ENCODE measurements at regions not wholly inside any gene's neighbourhood (a gene's known extent, or its start where the extent isn't known, plus 50 kb on each side); places are given as distances from the start of the nearest gene placed in this dataset.

GRCh38 chr5:145062280-145063062, 772.7 kb downstream of the PRELID2 start:
- no peak for TF ChIP-seq CTCF (IDR thresholded peaks at IDR 0.05; ENCODE audit: unreplicated experiment)
- Mint-ChIP-seq H3K4me1 (ENCODE audit: low read depth, unreplicated experiment) (no peaks in the 10 kb centered on the region), H3K27me3 (ENCODE audit: unreplicated experiment) (no peaks in the 10 kb centered on the region), H3K9me3 (ENCODE audit: low read depth, unreplicated experiment) (no peaks in the 10 kb centered on the region), H3K4me3 (ENCODE audit: low read depth, unreplicated experiment) (no peak overlapping the region), H3K36me3 (ENCODE audit: insufficient read depth, unreplicated experiment) (no peaks in the 10 kb centered on the region), H3K27ac (ENCODE audit: unreplicated experiment) (no peak overlapping the region)
- no TSS peak for BruUV-seq (replicated peaks)
- DNase-seq = no peak
- CTCF ChIA-PET = no interaction called here
- intact Hi-C loops (cut with micrococcal nuclease; ENCODE audit: unreplicated experiment) = no loop called here

GRCh38 chr5:145056800-145057199, 778.3 kb downstream of the PRELID2 start:
- CTCF ChIA-PET = no interaction called here
- Mint-ChIP-seq H3K36me3 (ENCODE audit: insufficient read depth, unreplicated experiment) (no peaks in the 10 kb centered on the region), H3K27me3 (ENCODE audit: unreplicated experiment) (no peaks in the 10 kb centered on the region), H3K9me3 (ENCODE audit: low read depth, unreplicated experiment) (no peaks in the 10 kb centered on the region), H3K4me1 (ENCODE audit: low read depth, unreplicated experiment) (no peaks in the 10 kb centered on the region), H3K4me3 (ENCODE audit: low read depth, unreplicated experiment) (no peak overlapping the region), H3K27ac (ENCODE audit: unreplicated experiment) (no peak overlapping the region)
- intact Hi-C loops (cut with micrococcal nuclease; ENCODE audit: unreplicated experiment) = no loop called here
- no peak for DNase-seq
- BruUV-seq (replicated peaks) = no TSS peak
- TF ChIP-seq CTCF (IDR thresholded peaks at IDR 0.05; ENCODE audit: unreplicated experiment) = no peak

- no peaks in the 10 kb centered on the region for H3K36me3 Mint-ChIP-seq (ENCODE audit: insufficient read depth, unreplicated experiment)
- intact Hi-C loops (cut with micrococcal nuclease; ENCODE audit: unreplicated experiment) = no loop called here
- no peaks in the 10 kb centered on the region for H3K4me1 Mint-ChIP-seq (ENCODE audit: low read depth, unreplicated experiment)
- CTCF ChIA-PET = no interaction called here
- no peak overlapping the region for H3K27ac Mint-ChIP-seq (ENCODE audit: unreplicated experiment)
- no TSS peak for BruUV-seq (replicated peaks)
- H3K27me3 Mint-ChIP-seq (ENCODE audit: unreplicated experiment) = no peaks in the 10 kb centered on the region
- no peaks in the 10 kb centered on the region for H3K9me3 Mint-ChIP-seq (ENCODE audit: low read depth, unreplicated experiment)
- no peak for DNase-seq
- no peak for TF ChIP-seq CTCF (IDR thresholded peaks at IDR 0.05; ENCODE audit: unreplicated experiment)
- no peak overlapping the region for H3K4me3 Mint-ChIP-seq (ENCODE audit: low read depth, unreplicated experiment)
These were observed 785.0 kb downstream of the PRELID2 start for GRCh38 chr5:145050181-145050580.

GRCh38 chr5:145044970-145045369, 790.2 kb downstream of the PRELID2 start:
- Mint-ChIP-seq H3K27ac (ENCODE audit: unreplicated experiment) (no peak overlapping the region), H3K4me3 (ENCODE audit: low read depth, unreplicated experiment) (no peak overlapping the region), H3K9me3 (ENCODE audit: low read depth, unreplicated experiment) (no peaks in the 10 kb centered on the region), H3K27me3 (ENCODE audit: unreplicated experiment) (no peaks in the 10 kb centered on the region), H3K4me1 (ENCODE audit: low read depth, unreplicated experiment) (no peaks in the 10 kb centered on the region), H3K36me3 (ENCODE audit: insufficient read depth, unreplicated experiment) (no peaks in the 10 kb centered on the region)
- CTCF ChIA-PET = no interaction called here
- TF ChIP-seq CTCF (IDR thresholded peaks at IDR 0.05; ENCODE audit: unreplicated experiment) = no peak
- no peak for DNase-seq
- intact Hi-C loops (cut with micrococcal nuclease; ENCODE audit: unreplicated experiment) = no loop called here
- BruUV-seq (replicated peaks) = no TSS peak
